ENCODE measurements at regions not wholly inside any gene's neighbourhood (a gene's known extent, or its start where the extent isn't known, plus 50 kb on each side); places are given as distances from the start of the nearest gene placed in this dataset.
"Not testable (repeated sequence)": the region's sequence is repeated elsewhere in the genome, so short reads cannot be mapped to it uniquely, and the experiment has no call there.

DNA sequence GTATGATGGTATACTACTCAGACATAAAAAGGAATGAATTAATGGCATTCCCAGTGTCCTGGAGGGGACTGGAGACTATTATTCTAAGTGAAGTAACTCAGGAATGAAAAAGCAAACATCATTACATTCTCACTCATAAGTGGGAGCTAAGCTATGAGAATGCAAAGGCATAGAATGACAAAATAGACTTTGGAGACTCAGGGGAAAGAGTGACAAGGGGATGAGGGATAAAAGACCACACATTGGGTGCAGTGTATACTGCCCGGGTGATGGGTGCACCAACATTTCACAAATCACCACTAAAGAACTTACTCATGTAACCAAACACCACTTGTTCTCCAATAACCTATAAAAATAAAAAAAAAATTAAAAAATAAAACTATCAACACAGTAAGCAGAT is 587.3 kb upstream of the RGMB start:
- TF ChIP-seq, protein P1, sequence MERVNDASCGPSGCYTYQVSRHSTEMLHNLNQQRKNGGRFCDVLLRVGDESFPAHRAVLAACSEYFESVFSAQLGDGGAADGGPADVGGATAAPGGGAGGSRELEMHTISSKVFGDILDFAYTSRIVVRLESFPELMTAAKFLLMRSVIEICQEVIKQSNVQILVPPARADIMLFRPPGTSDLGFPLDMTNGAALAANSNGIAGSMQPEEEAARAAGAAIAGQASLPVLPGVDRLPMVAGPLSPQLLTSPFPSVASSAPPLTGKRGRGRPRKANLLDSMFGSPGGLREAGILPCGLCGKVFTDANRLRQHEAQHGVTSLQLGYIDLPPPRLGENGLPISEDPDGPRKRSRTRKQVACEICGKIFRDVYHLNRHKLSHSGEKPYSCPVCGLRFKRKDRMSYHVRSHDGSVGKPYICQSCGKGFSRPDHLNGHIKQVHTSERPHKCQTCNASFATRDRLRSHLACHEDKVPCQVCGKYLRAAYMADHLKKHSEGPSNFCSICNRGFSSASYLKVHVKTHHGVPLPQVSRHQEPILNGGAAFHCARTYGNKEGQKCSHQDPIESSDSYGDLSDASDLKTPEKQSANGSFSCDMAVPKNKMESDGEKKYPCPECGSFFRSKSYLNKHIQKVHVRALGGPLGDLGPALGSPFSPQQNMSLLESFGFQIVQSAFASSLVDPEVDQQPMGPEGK (CRISPR knock-in tag; IDR thresholded peaks at IDR 0.05; ENCODE audit: borderline replicate concordance): no peak
- TF ChIP-seq PPARA (CRISPR knock-in tag; IDR thresholded peaks at IDR 0.05; ENCODE audit: borderline replicate concordance) (no peak), ZC3H10 (CRISPR knock-in tag; IDR thresholded peaks at IDR 0.05) (no peak), ESRRG (CRISPR knock-in tag; IDR thresholded peaks at IDR 0.05) (no peak), ZNF70 (CRISPR knock-in tag; IDR thresholded peaks at IDR 0.05) (no peak), BACH2 (CRISPR knock-in tag; IDR thresholded peaks at IDR 0.05; ENCODE audit: borderline replicate concordance) (no peak), OSR1 (CRISPR knock-in tag; IDR thresholded peaks at IDR 0.05) (no peak), TCF4 (CRISPR knock-in tag; IDR thresholded peaks at IDR 0.05; ENCODE audit: borderline replicate concordance) (no peak), GLIS3 (CRISPR knock-in tag; IDR thresholded peaks at IDR 0.05) (no peak), CSDC2 (CRISPR knock-in tag; IDR thresholded peaks at IDR 0.05) (no peak), RARB (CRISPR knock-in tag; IDR thresholded peaks at IDR 0.05) (no peak)
- TF ChIP-seq, protein P2, sequence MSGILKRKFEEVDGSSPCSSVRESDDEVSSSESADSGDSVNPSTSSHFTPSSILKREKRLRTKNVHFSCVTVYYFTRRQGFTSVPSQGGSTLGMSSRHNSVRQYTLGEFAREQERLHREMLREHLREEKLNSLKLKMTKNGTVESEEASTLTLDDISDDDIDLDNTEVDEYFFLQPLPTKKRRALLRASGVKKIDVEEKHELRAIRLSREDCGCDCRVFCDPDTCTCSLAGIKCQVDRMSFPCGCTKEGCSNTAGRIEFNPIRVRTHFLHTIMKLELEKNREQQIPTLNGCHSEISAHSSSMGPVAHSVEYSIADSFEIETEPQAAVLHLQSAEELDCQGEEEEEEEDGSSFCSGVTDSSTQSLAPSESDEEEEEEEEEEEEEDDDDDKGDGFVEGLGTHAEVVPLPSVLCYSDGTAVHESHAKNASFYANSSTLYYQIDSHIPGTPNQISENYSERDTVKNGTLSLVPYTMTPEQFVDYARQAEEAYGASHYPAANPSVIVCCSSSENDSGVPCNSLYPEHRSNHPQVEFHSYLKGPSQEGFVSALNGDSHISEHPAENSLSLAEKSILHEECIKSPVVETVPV (CRISPR knock-in tag; IDR thresholded peaks at IDR 0.05): no peak
- TF ChIP-seq, protein P3, sequence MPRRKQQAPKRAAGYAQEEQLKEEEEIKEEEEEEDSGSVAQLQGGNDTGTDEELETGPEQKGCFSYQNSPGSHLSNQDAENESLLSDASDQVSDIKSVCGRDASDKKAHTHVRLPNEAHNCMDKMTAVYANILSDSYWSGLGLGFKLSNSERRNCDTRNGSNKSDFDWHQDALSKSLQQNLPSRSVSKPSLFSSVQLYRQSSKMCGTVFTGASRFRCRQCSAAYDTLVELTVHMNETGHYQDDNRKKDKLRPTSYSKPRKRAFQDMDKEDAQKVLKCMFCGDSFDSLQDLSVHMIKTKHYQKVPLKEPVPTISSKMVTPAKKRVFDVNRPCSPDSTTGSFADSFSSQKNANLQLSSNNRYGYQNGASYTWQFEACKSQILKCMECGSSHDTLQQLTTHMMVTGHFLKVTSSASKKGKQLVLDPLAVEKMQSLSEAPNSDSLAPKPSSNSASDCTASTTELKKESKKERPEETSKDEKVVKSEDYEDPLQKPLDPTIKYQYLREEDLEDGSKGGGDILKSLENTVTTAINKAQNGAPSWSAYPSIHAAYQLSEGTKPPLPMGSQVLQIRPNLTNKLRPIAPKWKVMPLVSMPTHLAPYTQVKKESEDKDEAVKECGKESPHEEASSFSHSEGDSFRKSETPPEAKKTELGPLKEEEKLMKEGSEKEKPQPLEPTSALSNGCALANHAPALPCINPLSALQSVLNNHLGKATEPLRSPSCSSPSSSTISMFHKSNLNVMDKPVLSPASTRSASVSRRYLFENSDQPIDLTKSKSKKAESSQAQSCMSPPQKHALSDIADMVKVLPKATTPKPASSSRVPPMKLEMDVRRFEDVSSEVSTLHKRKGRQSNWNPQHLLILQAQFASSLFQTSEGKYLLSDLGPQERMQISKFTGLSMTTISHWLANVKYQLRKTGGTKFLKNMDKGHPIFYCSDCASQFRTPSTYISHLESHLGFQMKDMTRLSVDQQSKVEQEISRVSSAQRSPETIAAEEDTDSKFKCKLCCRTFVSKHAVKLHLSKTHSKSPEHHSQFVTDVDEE (CRISPR knock-in tag; IDR thresholded peaks at IDR 0.05): no peak
- no peak for ATAC-seq

DNA sequence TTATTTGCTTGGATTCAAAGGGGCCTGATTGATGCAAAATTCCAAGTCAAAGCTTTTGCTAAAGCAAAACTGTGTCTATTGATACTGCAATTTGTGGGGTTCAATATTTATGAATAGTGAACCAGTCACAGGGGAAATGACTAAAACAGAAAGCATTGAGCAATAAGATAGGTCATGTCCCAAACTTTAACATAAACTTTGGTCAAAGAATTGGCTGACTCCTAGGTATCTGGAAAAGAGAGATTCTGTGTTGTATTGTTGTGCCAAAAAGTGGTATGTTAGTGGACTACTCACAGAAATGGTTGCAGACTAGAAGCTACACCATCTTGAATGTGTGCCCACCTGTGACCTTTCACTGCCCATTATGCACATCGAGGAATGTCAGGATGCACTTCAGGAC is 585.5 kb upstream of the RGMB start:
- ATAC-seq: no peak
- TF ChIP-seq, protein P4, sequence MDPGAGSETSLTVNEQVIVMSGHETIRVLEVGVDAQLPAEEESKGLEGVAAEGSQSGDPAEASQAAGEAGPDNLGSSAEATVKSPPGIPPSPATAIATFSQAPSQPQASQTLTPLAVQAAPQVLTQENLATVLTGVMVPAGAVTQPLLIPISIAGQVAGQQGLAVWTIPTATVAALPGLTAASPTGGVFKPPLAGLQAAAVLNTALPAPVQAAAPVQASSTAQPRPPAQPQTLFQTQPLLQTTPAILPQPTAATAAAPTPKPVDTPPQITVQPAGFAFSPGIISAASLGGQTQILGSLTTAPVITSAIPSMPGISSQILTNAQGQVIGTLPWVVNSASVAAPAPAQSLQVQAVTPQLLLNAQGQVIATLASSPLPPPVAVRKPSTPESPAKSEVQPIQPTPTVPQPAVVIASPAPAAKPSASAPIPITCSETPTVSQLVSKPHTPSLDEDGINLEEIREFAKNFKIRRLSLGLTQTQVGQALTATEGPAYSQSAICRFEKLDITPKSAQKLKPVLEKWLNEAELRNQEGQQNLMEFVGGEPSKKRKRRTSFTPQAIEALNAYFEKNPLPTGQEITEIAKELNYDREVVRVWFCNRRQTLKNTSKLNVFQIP (CRISPR knock-in tag; IDR thresholded peaks at IDR 0.05; ENCODE audit: borderline replicate concordance, low read depth): no peak
- TF ChIP-seq TOX (CRISPR knock-in tag; IDR thresholded peaks at IDR 0.05; ENCODE audit: borderline replicate concordance): no peak
- TF ChIP-seq ZC3H10 (CRISPR knock-in tag; IDR thresholded peaks at IDR 0.05): no peak
- TF ChIP-seq, protein P1 (CRISPR knock-in tag; IDR thresholded peaks at IDR 0.05; ENCODE audit: borderline replicate concordance): no peak
- no peak for TF ChIP-seq ZFP30 (CRISPR knock-in tag; IDR thresholded peaks at IDR 0.05)
- no peak for TF ChIP-seq ARNTL (CRISPR knock-in tag; IDR thresholded peaks at IDR 0.05; ENCODE audit: borderline replicate concordance, low read depth)
- no peak for TF ChIP-seq ZNF8 (CRISPR knock-in tag; IDR thresholded peaks at IDR 0.05)
- no peak for TF ChIP-seq OSR1 (CRISPR knock-in tag; IDR thresholded peaks at IDR 0.05)
- TF ChIP-seq, protein P2 (CRISPR knock-in tag; IDR thresholded peaks at IDR 0.05): no peak
- TF ChIP-seq, protein P3 (CRISPR knock-in tag; IDR thresholded peaks at IDR 0.05): no peak
- TF ChIP-seq ESRRG (CRISPR knock-in tag; IDR thresholded peaks at IDR 0.05): no peak
- TF ChIP-seq CSDC2 (CRISPR knock-in tag; IDR thresholded peaks at IDR 0.05): no peak

DNA sequence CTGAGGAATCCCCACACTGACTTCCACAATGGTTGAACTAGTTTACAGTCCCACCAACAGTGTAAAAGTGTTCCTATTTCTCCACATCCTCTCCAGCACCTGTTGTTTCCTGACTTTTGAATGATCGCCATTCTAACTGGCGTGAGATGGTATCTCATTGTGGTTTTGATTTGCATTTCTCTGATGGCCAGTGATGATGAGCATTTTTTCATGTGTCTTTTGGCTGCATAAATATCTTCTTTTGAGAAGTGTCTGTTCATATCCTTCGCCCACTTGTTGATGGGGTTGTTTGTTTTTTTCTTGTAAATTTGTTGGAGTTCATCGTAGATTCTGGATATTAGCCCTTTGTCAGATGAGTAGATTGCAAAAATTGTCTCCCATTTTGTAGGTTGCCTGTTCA is 583.1 kb upstream of the RGMB start:
- not testable (repeated sequence) for ATAC-seq
